ENCODE measurements at regions not wholly inside any gene's neighbourhood (a gene's known extent, or its start where the extent isn't known, plus 50 kb on each side); places are given as distances from the start of the nearest gene placed in this dataset.

- Histone ChIP-seq H3K4me1 (peaks cover 0 to 16% of the 10 kb centered on the region in 2 donors), H3K27ac (no peak overlapping the region), H3K27me3 (no peaks in the 10 kb centered on the region), H3K4me3 (no peak overlapping the region), H3K9me3 (no peaks in the 10 kb centered on the region), H3K36me3 (no peaks in the 10 kb centered on the region)
- ATAC-seq (no peak), DNase-seq (no peak)
- intact Hi-C loops (cut with DNase I; ENCODE audit: low total_unique reads) (no loop called here), in situ Hi-C loops (cut with MboI; ENCODE audit: low sequenced_read_pairs in 4 of 4) (no loop called here)
- no peak for TF ChIP-seq CTCF (IDR thresholded peaks at IDR 0.05 in 4 of 5, conservative IDR thresholded peaks at IDR 0.05 in 1 of 5)
- TF ChIP-seq POLR2A (IDR thresholded peaks at IDR 0.05), result no peak
These were observed 358.0 kb upstream of the FAT3 start for GRCh38 chr11:91866642-91867041.

- ATAC-seq, result no peak
- H3K27ac ChIP-seq, result no peak overlapping the region
- H3K4me1 ChIP-seq, result no peaks in the 10 kb centered on the region
- TF ChIP-seq POLR2A (IDR thresholded peaks at IDR 0.05), result no peak
- TF ChIP-seq CTCF (IDR thresholded peaks at IDR 0.05 in 4 of 5, conservative IDR thresholded peaks at IDR 0.05 in 1 of 5), result no peak
- H3K36me3 ChIP-seq, result no peaks in the 10 kb centered on the region
- intact Hi-C loops (cut with DNase I; ENCODE audit: low total_unique reads), result no loop called here
- no peak overlapping the region for H3K4me3 ChIP-seq
- in situ Hi-C loops (cut with MboI; ENCODE audit: low sequenced_read_pairs in 4 of 4), result no loop called here
- H3K9me3 ChIP-seq, result no peaks in the 10 kb centered on the region
- no peak for DNase-seq
- no peaks in the 10 kb centered on the region for H3K27me3 ChIP-seq
These were observed 364.0 kb upstream of the FAT3 start for GRCh38 chr11:91860661-91861060.

- in situ Hi-C loops (cut with MboI; ENCODE audit: low sequenced_read_pairs in 4 of 4), result no loop called here
- DNase-seq, result no peak
- Histone ChIP-seq H3K36me3 (no peaks in the 10 kb centered on the region), H3K4me1 (no peaks in the 10 kb centered on the region), H3K4me3 (no peak overlapping the region), H3K9me3 (no peaks in the 10 kb centered on the region), H3K27me3 (no peaks in the 10 kb centered on the region), H3K27ac (no peak overlapping the region)
- TF ChIP-seq CTCF (IDR thresholded peaks at IDR 0.05 in 4 of 5, conservative IDR thresholded peaks at IDR 0.05 in 1 of 5), result no peak
- no peak for TF ChIP-seq POLR2A (IDR thresholded peaks at IDR 0.05)
- intact Hi-C loops (cut with DNase I; ENCODE audit: low total_unique reads), result no loop called here
- ATAC-seq, result no peak
These were observed 365.0 kb upstream of the FAT3 start for GRCh38 chr11:91859666-91860065.

- DNase-seq (no peak), ATAC-seq (no peak)
- TF ChIP-seq POLR2A (IDR thresholded peaks at IDR 0.05) (no peak), CTCF (IDR thresholded peaks at IDR 0.05 in 4 of 5, conservative IDR thresholded peaks at IDR 0.05 in 1 of 5) (no peak)
- no peaks in the 10 kb centered on the region for H3K4me1 ChIP-seq
- H3K27me3 ChIP-seq, result no peaks in the 10 kb centered on the region
- H3K4me3 ChIP-seq, result no peak overlapping the region
- H3K36me3 ChIP-seq, result no peaks in the 10 kb centered on the region
- H3K27ac ChIP-seq, result no peak overlapping the region
- no peaks in the 10 kb centered on the region for H3K9me3 ChIP-seq
- intact Hi-C loops (cut with DNase I; ENCODE audit: low total_unique reads), result no loop called here
- in situ Hi-C loops (cut with MboI; ENCODE audit: low sequenced_read_pairs in 4 of 4), result no loop called here
These were observed 367.4 kb upstream of the FAT3 start for GRCh38 chr11:91857179-91857578.

GRCh38 chr11:91854780-91855179, 369.8 kb upstream of the FAT3 start:
- DNase-seq (no peak), ATAC-seq (no peak)
- TF ChIP-seq CTCF (IDR thresholded peaks at IDR 0.05 in 4 of 5, conservative IDR thresholded peaks at IDR 0.05 in 1 of 5), result no peak
- TF ChIP-seq POLR2A (IDR thresholded peaks at IDR 0.05), result no peak
- Histone ChIP-seq H3K4me3 (no peak overlapping the region), H3K9me3 (no peaks in the 10 kb centered on the region), H3K36me3 (no peaks in the 10 kb centered on the region), H3K27me3 (no peaks in the 10 kb centered on the region), H3K27ac (no peak overlapping the region), H3K4me1 (no peaks in the 10 kb centered on the region)
- in situ Hi-C loops (cut with MboI; ENCODE audit: low sequenced_read_pairs in 4 of 4), result no loop called here
- intact Hi-C loops (cut with DNase I; ENCODE audit: low total_unique reads), result no loop called here
